A549 (cell line): ENCODE measurements at regions not wholly inside any gene's neighbourhood (a gene's known extent, or its start where the extent isn't known, plus 50 kb on each side); places are given as distances from the start of the nearest gene placed in this dataset.

Experiments
- ATAC-seq, 2 experiments: fragments of 200-7000 bp in 1 of 2; fragments of >200 bp in 1 of 2; cut with Nextera tagmentation in 1 of 2; cut with Tn5 transposase in 1 of 2; 3 replicates each; pipeline versions ENCODE4 v1.8.0 to v1.9.1; 2018 to 2020; ENCODE audit warnings: mild to moderate bottlenecking in 1 of 2, moderate library complexity in 1 of 2
- CTCF ChIA-PET: fragments of 300-600 bp; sonication (Branson Sonifier 250); formaldehyde crosslinking; extraction: SDS; loops from one replicate; lab custom pipeline; 2021; ENCODE audit warnings: antibody characterized with exemption, inconsistent platforms; lab: Yijun Ruan, JAX
- POLR2A ChIA-PET: fragments of 350-600 bp; formaldehyde crosslinking; extraction: SDS; loops from one replicate; lab custom pipeline; 2021; ENCODE audit warnings: antibody characterized with exemption, inconsistent platforms; lab: Yijun Ruan, JAX
- DNase-seq, 2 experiments: peaks; one replicate each; pipeline versions ENCODE4 v3.0.0 to v3.0.0-alpha.2; 2011 to 2016; ENCODE audit warnings: low read depth in 1 of 2, low spot score in 1 of 2
- FAIRE-seq: peaks from 2 replicates; lab custom pipeline; 2011; peaks lifted over from hg19 to GRCh38; lab: Jason Lieb, UNC
- H3K27ac ChIP-seq, 2 experiments: fragments of >200 bp; sonication (Bioruptor Twin); formaldehyde crosslinking; 3 replicates each; pipeline ENCODE4 v1.5.1; 2016 to 2017
- H3K4me1 ChIP-seq: fragments of >200 bp; sonication (Bioruptor Twin); formaldehyde crosslinking; 3 replicates; pipeline ENCODE4 v1.6.1; 2016
- H3K4me2 ChIP-seq: fragments of >200 bp; sonication (Bioruptor Twin); formaldehyde crosslinking; 3 replicates; pipeline ENCODE4 v1.6.1; 2016
- H3K4me3 ChIP-seq: fragments of >200 bp; sonication (Bioruptor Twin); formaldehyde crosslinking; 3 replicates; pipeline ENCODE4 v1.5.1; 2016
- H3K9me3 ChIP-seq: fragments of >200 bp; sonication (Bioruptor Twin); formaldehyde crosslinking; 3 replicates; pipeline ENCODE4 v1.6.1; 2016
- CBX2 ChIP-seq: fragments of 200-600 bp; sonication (generic); IDR thresholded peaks from 2 replicates; pipeline ENCODE4 v1.6.1; 2016; ENCODE audit warnings: low read depth, mild to moderate bottlenecking, borderline replicate concordance
- CBX8 ChIP-seq: fragments of 200-600 bp; sonication (generic); IDR thresholded peaks from 2 replicates; pipeline ENCODE4 v1.6.1; 2016
- CHD2 ChIP-seq: fragments of 150-350 bp; IDR thresholded peaks from 2 replicates; pipeline ENCODE4 v1.6.1; 2014; ENCODE audit warnings: low read length; ENCODE audit not compliant: partially characterized antibody
- E2F6 ChIP-seq: IDR thresholded peaks from 2 replicates; pipeline ENCODE4 v1.6.1; 2012; ENCODE audit warnings: low read depth, borderline replicate concordance
- EP300 ChIP-seq, 2 experiments: fragments of >200 bp; sonication (Bioruptor Twin); formaldehyde crosslinking; IDR thresholded peaks; 2 replicates in 1 of 2; 3 replicates in 1 of 2; pipeline ENCODE4 v1.6.1; 2016 to 2017
- ESRRA ChIP-seq: fragments of 150-350 bp; IDR thresholded peaks from 2 replicates; pipeline ENCODE4 v1.6.1; 2014; ENCODE audit warnings: mild to moderate bottlenecking, low read length, borderline replicate concordance
- FOXS1 ChIP-seq: fragments of 250-450 bp; sonication (Bioruptor Pico); IDR thresholded peaks from 2 replicates; pipeline ENCODE4 v1.5.0; 2020; ENCODE audit warnings: mild to moderate bottlenecking, moderate library complexity
- HOXA7 ChIP-seq: fragments of 250-450 bp; sonication (Bioruptor Pico); IDR thresholded peaks from 2 replicates; pipeline ENCODE4 v1.5.0; 2020; ENCODE audit warnings: mild to moderate bottlenecking, moderate library complexity
- HOXB13 ChIP-seq: fragments of 250-450 bp; sonication (Bioruptor Pico); IDR thresholded peaks from 2 replicates; pipeline ENCODE4 v1.5.0; 2020; ENCODE audit warnings: low read depth, mild to moderate bottlenecking, moderate library complexity
- MAFK ChIP-seq: fragments of 450-650 bp; IDR thresholded peaks from 2 replicates; pipeline ENCODE4 v1.6.1; 2014; ENCODE audit not compliant: partially characterized antibody
- MYC ChIP-seq: IDR thresholded peaks from 2 replicates; pipeline ENCODE4 v1.6.1; 2012; ENCODE audit warnings: mild to moderate bottlenecking, inconsistent platforms, low read length, improper control_type of control experiment, borderline replicate concordance
- POLR2AphosphoS2 ChIP-seq: conservative IDR thresholded peaks from 2 replicates; pipeline ENCODE4 v1.6.1; 2012; ENCODE audit warnings: low read length, improper control_type of control experiment, inconsistent platforms
- RAD21 ChIP-seq, 2 experiments: fragments of >200 bp in 1 of 2; sonication (Bioruptor Twin) in 1 of 2; formaldehyde crosslinking in 1 of 2; IDR thresholded peaks in 1 of 2; conservative IDR thresholded peaks in 1 of 2; 2 replicates in 1 of 2; 3 replicates in 1 of 2; pipeline ENCODE4 v1.6.1; 2012 to 2018; ENCODE audit warnings: inconsistent platforms in 1 of 2
- RARB ChIP-seq: fragments of 250-450 bp; sonication (Bioruptor Pico); IDR thresholded peaks from 2 replicates; pipeline ENCODE4 v1.8.0; 2021; ENCODE audit warnings: mild to moderate bottlenecking, moderate library complexity
- RCOR1 ChIP-seq: fragments of 150-350 bp; IDR thresholded peaks from 2 replicates; pipeline ENCODE4 v1.6.1; 2014; ENCODE audit warnings: antibody characterized with exemption, low read length, low read depth
- RFX5 ChIP-seq: fragments of 450-650 bp; IDR thresholded peaks from 2 replicates; pipeline ENCODE4 v1.7.1; 2014; ENCODE audit warnings: antibody characterized with exemption, mild to moderate bottlenecking, moderate library complexity
- TFCP2L1 ChIP-seq: fragments of 250-450 bp; sonication (Bioruptor Pico); IDR thresholded peaks from 2 replicates; pipeline ENCODE4 v1.5.0; 2021; ENCODE audit warnings: mild to moderate bottlenecking
- ZC3H11A ChIP-seq: fragments of 450-650 bp; IDR thresholded peaks from 2 replicates; pipeline ENCODE4 v1.6.1; 2014; ENCODE audit warnings: antibody characterized with exemption, mild to moderate bottlenecking
- ZSCAN20 ChIP-seq: fragments of 250-450 bp; sonication (Bioruptor Pico); IDR thresholded peaks from 2 replicates; pipeline ENCODE4 v1.8.0; 2022; ENCODE audit warnings: mild to moderate bottlenecking, moderate library complexity
- WGBS: methylation state at CpG from one replicate; pipeline ENCODE4 v1.1.6; 2017; ENCODE audit errors: missing lambda C conversion rate; 5-methylcytosine and 5-hydroxymethylcytosine counted together
- TF ChIP-seq, protein P1 (sequence below): fragments of >200 bp; sonication (Bioruptor Twin); formaldehyde crosslinking; IDR thresholded peaks from 3 replicates; pipeline ENCODE4 v1.5.1; 2016
- TF ChIP-seq, protein P2 (sequence below): fragments of 450-650 bp; IDR thresholded peaks from 2 replicates; pipeline ENCODE4 v1.6.1; 2014; ENCODE audit warnings: antibody characterized with exemption
- TF ChIP-seq, protein P3 (sequence below): IDR thresholded peaks from 2 replicates; pipeline ENCODE4 v1.6.1; 2012

DNA sequence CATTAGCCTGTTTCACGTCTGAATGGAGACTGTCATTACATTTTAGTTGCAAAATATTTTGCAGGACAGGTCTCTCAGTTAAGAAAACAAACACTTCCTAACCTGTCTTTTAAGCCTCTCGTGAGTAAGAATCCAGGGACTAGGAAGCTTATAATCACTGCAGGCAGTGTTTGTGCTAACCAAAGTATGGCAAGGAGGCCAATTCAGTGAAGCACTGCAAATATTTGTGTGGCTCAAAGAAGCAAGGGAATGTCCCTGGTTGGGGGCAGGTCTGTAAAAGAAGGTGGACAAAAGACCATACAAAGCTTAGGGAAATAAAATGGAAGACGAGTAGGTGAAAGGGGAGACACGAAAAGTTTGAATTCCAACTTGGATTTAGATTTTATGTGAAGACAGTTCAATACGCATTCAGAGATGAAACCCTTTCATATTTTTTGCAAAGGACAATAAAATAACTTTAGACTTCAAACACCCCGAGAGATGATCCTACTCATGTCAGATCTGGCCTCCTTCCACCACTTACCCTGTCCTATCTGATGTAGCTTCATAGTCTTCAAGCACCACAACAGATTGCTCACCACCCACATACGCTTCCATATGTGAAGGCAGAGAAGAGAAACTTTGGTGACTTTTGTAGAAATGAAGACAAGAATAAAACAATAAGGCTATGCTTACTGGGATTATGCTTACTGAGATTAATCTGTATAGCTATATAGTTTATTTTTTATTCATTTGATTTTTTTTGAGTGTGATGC, 240.9 kb downstream of the TUSC7 start:
- ChIA-PET POLR2A (no interaction called here), CTCF (no interaction called here)
- FAIRE-seq (no peak), DNase-seq (no peak), ATAC-seq (no peak)
- Histone ChIP-seq H3K4me3 (no peak overlapping the region), H3K4me1 (no peaks in the 10 kb centered on the region), H3K4me2 (no peak overlapping the region), H3K27ac (no peak overlapping the region), H3K9me3 (no peaks in the 10 kb centered on the region)
- TF ChIP-seq ZSCAN20 (CRISPR knock-in tag): no peak
- no peak for TF ChIP-seq RCOR1
- TF ChIP-seq, protein P1, sequence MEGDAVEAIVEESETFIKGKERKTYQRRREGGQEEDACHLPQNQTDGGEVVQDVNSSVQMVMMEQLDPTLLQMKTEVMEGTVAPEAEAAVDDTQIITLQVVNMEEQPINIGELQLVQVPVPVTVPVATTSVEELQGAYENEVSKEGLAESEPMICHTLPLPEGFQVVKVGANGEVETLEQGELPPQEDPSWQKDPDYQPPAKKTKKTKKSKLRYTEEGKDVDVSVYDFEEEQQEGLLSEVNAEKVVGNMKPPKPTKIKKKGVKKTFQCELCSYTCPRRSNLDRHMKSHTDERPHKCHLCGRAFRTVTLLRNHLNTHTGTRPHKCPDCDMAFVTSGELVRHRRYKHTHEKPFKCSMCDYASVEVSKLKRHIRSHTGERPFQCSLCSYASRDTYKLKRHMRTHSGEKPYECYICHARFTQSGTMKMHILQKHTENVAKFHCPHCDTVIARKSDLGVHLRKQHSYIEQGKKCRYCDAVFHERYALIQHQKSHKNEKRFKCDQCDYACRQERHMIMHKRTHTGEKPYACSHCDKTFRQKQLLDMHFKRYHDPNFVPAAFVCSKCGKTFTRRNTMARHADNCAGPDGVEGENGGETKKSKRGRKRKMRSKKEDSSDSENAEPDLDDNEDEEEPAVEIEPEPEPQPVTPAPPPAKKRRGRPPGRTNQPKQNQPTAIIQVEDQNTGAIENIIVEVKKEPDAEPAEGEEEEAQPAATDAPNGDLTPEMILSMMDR: no peak
- no peak for TF ChIP-seq EP300 (IDR thresholded peaks at IDR 0.05)
- TF ChIP-seq ZC3H11A: no peak
- TF ChIP-seq RARB: no peak
- TF ChIP-seq, protein P2, sequence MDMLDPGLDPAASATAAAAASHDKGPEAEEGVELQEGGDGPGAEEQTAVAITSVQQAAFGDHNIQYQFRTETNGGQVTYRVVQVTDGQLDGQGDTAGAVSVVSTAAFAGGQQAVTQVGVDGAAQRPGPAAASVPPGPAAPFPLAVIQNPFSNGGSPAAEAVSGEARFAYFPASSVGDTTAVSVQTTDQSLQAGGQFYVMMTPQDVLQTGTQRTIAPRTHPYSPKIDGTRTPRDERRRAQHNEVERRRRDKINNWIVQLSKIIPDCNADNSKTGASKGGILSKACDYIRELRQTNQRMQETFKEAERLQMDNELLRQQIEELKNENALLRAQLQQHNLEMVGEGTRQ: no peak
- no peak for TF ChIP-seq MYC
- TF ChIP-seq HOXA7 (CRISPR knock-in tag): no peak
- no peak for TF ChIP-seq POLR2AphosphoS2
- TF ChIP-seq HOXB13: no peak
- TF ChIP-seq RFX5: no peak
- TF ChIP-seq CBX2: no peak
- TF ChIP-seq TFCP2L1 (CRISPR knock-in tag): no peak
- TF ChIP-seq E2F6: no peak
- TF ChIP-seq ESRRA: no peak
- WGBS: 24% methylated on average over 7 of the region's 7 CpGs

GRCh38 chr3:116951610-116952009, 242.0 kb downstream of the TUSC7 start:
- 3% methylated on average over 3 of the region's 3 CpGs for WGBS
- no peak for TF ChIP-seq TFCP2L1 (CRISPR knock-in tag)
- no peak for TF ChIP-seq CBX8
- TF ChIP-seq RAD21 (conservative IDR thresholded peaks at IDR 0.05 in 1 of 2, IDR thresholded peaks at IDR 0.05 in 1 of 2): no peak
- TF ChIP-seq FOXS1 (CRISPR knock-in tag): no peak
- TF ChIP-seq MAFK: no peak
- TF ChIP-seq, protein P2: no peak
- TF ChIP-seq CHD2: no peak
- TF ChIP-seq, protein P3, sequence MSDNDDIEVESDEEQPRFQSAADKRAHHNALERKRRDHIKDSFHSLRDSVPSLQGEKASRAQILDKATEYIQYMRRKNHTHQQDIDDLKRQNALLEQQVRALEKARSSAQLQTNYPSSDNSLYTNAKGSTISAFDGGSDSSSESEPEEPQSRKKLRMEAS: no peak
- H3K9me3 ChIP-seq: no peaks in the 10 kb centered on the region
- H3K27ac ChIP-seq: no peak overlapping the region
- H3K4me1 ChIP-seq: no peaks in the 10 kb centered on the region
- ATAC-seq (no peak), FAIRE-seq (no peak), DNase-seq (no peak)
- H3K4me2 ChIP-seq: no peak overlapping the region
- CTCF ChIA-PET: no interaction called here
- H3K4me3 ChIP-seq: no peak overlapping the region
- POLR2A ChIA-PET: no interaction called here
